Sigmoid colon (tissue), 6 donors: ENCODE measurements at regions not wholly inside any gene's neighbourhood (a gene's known extent, or its start where the extent isn't known, plus 50 kb on each side); places are given as distances from the start of the nearest gene placed in this dataset.

Source experiments
- DNase-seq: peaks from one replicate; pipeline ENCODE4 v3.0.0-alpha.2; 2019
- H3K27ac ChIP-seq, 4 donors: fragments of 200-600 bp; sonication (generic); one replicate each; pipeline ENCODE4 v1.5.1; 2016 to 2019; ENCODE audit warnings: mild to moderate bottlenecking in 1 of 4
- H3K27me3 ChIP-seq, 3 donors: fragments of 200-600 bp; sonication (generic); one replicate each; pipeline ENCODE4 v1.5.1; 2019; ENCODE audit warnings: mild to moderate bottlenecking in 1 of 3
- H3K36me3 ChIP-seq, 4 donors: fragments of 200-600 bp; sonication (generic); one replicate each; pipeline ENCODE4 v1.5.1; 2016 to 2019
- H3K4me1 ChIP-seq, 4 donors: fragments of 200-600 bp; sonication (generic); one replicate each; pipeline ENCODE4 v1.5.1; 2017 to 2019
- H3K4me3 ChIP-seq, 4 donors: fragments of 200-600 bp; sonication (generic); one replicate each; pipeline ENCODE4 v1.5.1; 2017 to 2019; ENCODE audit warnings: mild to moderate bottlenecking in 2 of 4, moderate library complexity in 1 of 4
- H3K9me3 ChIP-seq, 4 donors: fragments of 200-600 bp in 3 of 4; sonication (generic) in 3 of 4; one replicate each; pipeline versions ENCODE4 v1.5.1 to v1.6.1; 2013 to 2019
- CTCF ChIP-seq, 4 experiments: fragments of 450-650 bp in 3 of 4; fragments of 200-600 bp in 1 of 4; IDR thresholded peaks; one replicate each; pipeline ENCODE4 v1.5.1; 2016 to 2019; ENCODE audit warnings: antibody characterized with exemption in 4 of 4, mild to moderate bottlenecking in 3 of 4, moderate library complexity in 2 of 4
- EP300 ChIP-seq, 4 donors: sonication (generic); formaldehyde crosslinking; IDR thresholded peaks; one replicate each; pipeline ENCODE4 v1.6.1; 2017; ENCODE audit warnings: antibody characterized with exemption in 4 of 4
- POLR2A ChIP-seq, 2 donors: fragments of 450-650 bp; IDR thresholded peaks; one replicate each; pipeline ENCODE4 v1.6.1; 2016; ENCODE audit warnings: antibody characterized with exemption in 2 of 2, mild to moderate bottlenecking in 2 of 2, moderate library complexity in 2 of 2
- POLR2AphosphoS5 ChIP-seq, 4 donors: sonication (generic); formaldehyde crosslinking; IDR thresholded peaks; one replicate each; pipeline ENCODE4 v1.6.1; 2017; ENCODE audit warnings: antibody characterized with exemption in 4 of 4
- WGBS, 2 donors: extraction: QIAGEN DNeasy Blood & Tissue Kit; methylation state at CpG; one replicate each; pipeline ENCODE4 v1.1.7; 2013; 5-methylcytosine and 5-hydroxymethylcytosine counted together
- intact Hi-C: fragments of 100-400 bp; cut with DNase I; formaldehyde crosslinking; loops from one replicate; pipeline ENCODE4 v1.15.1; 2023
- donor health status: healthy with polysubstance abuse.
- donor health status: healthy.

GRCh38 chr17:71432378-71433315 lies 688.2 kb upstream of the SOX9 start:
- no peak overlapping the region for H3K27ac ChIP-seq
- no peak for TF ChIP-seq POLR2A (IDR thresholded peaks at IDR 0.05)
- TF ChIP-seq EP300 (IDR thresholded peaks at IDR 0.05), result no peak
- TF ChIP-seq POLR2AphosphoS5 (IDR thresholded peaks at IDR 0.05), result no peak
- no peak for TF ChIP-seq CTCF (IDR thresholded peaks at IDR 0.05)
- no peaks in the 10 kb centered on the region for H3K9me3 ChIP-seq
- H3K27me3 ChIP-seq, result no peaks in the 10 kb centered on the region
- no peak overlapping the region for H3K4me3 ChIP-seq
- H3K36me3 ChIP-seq, result no peaks in the 10 kb centered on the region
- WGBS, 2 donors, result 82 to 90% methylated on average over 2 of the region's 2 CpGs
- no peaks in the 10 kb centered on the region for H3K4me1 ChIP-seq
- no peak for DNase-seq
- intact Hi-C loops, result no loop called here

DNA sequence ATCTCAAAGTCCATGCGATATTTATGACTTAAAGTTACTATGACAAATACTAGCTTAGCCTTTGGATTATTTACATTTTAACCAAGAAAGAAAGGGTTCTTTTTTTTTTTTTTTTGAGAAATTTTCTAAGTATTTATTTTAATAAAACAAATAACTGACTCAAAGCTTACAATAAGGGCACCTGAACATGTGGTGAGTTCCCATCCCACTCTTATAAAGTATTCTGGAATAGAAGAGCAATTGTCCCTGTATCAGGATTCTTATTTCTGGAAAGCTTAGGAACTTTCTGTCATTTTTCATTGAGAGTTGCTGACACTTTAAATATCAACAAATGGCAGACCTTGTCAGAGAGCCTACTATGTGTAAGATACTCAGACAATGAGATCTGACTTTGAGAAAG lies 686.1 kb upstream of the SOX9 start:
- Histone ChIP-seq H3K27ac (no peak overlapping the region), H3K4me3 (no peak overlapping the region), H3K4me1 (peaks cover 0 to 9% (median 2%) of the 10 kb centered on the region in 4 donors), H3K27me3 (no peaks in the 10 kb centered on the region), H3K36me3 (no peaks in the 10 kb centered on the region), H3K9me3 (no peaks in the 10 kb centered on the region)
- WGBS, 2 donors, result 91 to 92% methylated on average over 1 of the region's 1 CpG
- intact Hi-C loops, result no loop called here
- no peak for DNase-seq
- TF ChIP-seq POLR2AphosphoS5 (IDR thresholded peaks at IDR 0.05) (no peak), POLR2A (IDR thresholded peaks at IDR 0.05) (no peak), EP300 (IDR thresholded peaks at IDR 0.05) (no peak), CTCF (IDR thresholded peaks at IDR 0.05) (no peak)

GRCh38 chr17:71436479-71436878 lies 684.3 kb upstream of the SOX9 start:
- Histone ChIP-seq H3K27ac (no peak overlapping the region), H3K4me1 (peaks cover 0 to 12% (median 6%) of the 10 kb centered on the region in 4 donors), H3K27me3 (no peaks in the 10 kb centered on the region), H3K36me3 (no peaks in the 10 kb centered on the region), H3K9me3 (no peaks in the 10 kb centered on the region), H3K4me3 (no peak overlapping the region)
- intact Hi-C loops, result no loop called here
- WGBS, 2 donors, result 89 to 91% methylated on average over 1 of the region's 1 CpG
- no peak for DNase-seq
- TF ChIP-seq POLR2A (IDR thresholded peaks at IDR 0.05) (no peak), POLR2AphosphoS5 (IDR thresholded peaks at IDR 0.05) (no peak), CTCF (IDR thresholded peaks at IDR 0.05) (no peak), EP300 (IDR thresholded peaks at IDR 0.05) (no peak)

DNA sequence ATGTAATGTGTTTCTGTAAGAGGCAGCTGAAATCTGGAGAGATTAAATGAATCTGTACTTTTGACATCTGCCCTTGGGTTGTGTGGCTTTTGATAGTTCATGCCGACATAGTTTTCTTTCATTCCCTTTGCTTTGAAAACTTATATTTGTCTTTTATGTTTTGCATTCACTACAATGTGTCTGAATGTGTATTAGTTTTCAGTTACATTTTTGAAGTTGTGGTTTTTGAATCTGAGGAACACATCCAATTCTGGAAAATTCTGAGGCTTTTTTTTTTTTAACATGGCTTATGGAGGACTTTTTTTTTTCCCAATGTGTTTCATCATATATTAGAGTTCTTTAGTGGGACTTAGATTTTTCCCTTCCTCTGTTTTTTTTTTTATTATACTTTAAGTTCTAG lies 683.7 kb upstream of the SOX9 start:
- WGBS, 2 donors, result 93 to 95% methylated on average over 1 of the region's 1 CpG
- Histone ChIP-seq H3K4me1 (peaks cover 0 to 12% (median 6%) of the 10 kb centered on the region in 4 donors), H3K9me3 (no peaks in the 10 kb centered on the region), H3K4me3 (no peak overlapping the region), H3K27ac (no peak overlapping the region), H3K27me3 (no peaks in the 10 kb centered on the region), H3K36me3 (no peaks in the 10 kb centered on the region)
- intact Hi-C loops, result no loop called here
- DNase-seq, result no peak
- TF ChIP-seq POLR2AphosphoS5 (IDR thresholded peaks at IDR 0.05) (no peak), CTCF (IDR thresholded peaks at IDR 0.05) (no peak), EP300 (IDR thresholded peaks at IDR 0.05) (no peak)
